D721Med (cell line): ENCODE measurements at regions not wholly inside any gene's neighbourhood (a gene's known extent, or its start where the extent isn't known, plus 50 kb on each side); places are given as distances from the start of the nearest gene placed in this dataset.
A peak's percentile ranks its signal among the peaks of the same experiment; 100 is the strongest.

ENCODE experiments used
- DNase-seq: peaks from one replicate; pipeline ENCODE4 v3.0.0; 2011; ENCODE audit warnings: low spot score; ENCODE audit not compliant: insufficient read length
- FAIRE-seq: peaks from 2 replicates; lab custom pipeline; 2011; peaks lifted over from hg19 to GRCh38; lab: Jason Lieb, UNC
- TF ChIP-seq, protein P1 (sequence below): IDR thresholded peaks from 2 replicates; pipeline ENCODE4 v1.5.1; 2012; ENCODE audit warnings: mild to moderate bottlenecking, control low read depth; ENCODE audit not compliant: insufficient read depth; ENCODE audit errors: missing control alignments

DNA sequence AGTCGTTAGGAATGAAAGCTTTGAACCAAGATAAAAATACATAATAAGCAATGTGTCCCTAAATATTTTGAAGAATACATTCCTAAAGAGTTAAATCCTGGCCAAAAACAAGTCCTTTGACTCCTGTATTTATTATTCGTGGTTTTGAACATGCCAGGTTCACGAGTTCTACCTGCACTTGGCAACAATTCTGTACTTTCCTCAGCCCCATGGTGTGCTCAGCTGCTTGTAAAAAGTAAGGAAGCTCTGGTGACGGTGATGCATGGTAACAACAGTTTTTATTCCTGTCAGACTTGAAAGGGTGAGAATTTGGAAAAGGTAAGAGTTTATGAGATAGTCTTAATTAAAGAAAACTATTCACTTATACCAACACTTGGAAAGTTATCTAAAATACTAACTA lies 95.0 kb upstream of the KLF12 start:
- TF ChIP-seq, protein P1, sequence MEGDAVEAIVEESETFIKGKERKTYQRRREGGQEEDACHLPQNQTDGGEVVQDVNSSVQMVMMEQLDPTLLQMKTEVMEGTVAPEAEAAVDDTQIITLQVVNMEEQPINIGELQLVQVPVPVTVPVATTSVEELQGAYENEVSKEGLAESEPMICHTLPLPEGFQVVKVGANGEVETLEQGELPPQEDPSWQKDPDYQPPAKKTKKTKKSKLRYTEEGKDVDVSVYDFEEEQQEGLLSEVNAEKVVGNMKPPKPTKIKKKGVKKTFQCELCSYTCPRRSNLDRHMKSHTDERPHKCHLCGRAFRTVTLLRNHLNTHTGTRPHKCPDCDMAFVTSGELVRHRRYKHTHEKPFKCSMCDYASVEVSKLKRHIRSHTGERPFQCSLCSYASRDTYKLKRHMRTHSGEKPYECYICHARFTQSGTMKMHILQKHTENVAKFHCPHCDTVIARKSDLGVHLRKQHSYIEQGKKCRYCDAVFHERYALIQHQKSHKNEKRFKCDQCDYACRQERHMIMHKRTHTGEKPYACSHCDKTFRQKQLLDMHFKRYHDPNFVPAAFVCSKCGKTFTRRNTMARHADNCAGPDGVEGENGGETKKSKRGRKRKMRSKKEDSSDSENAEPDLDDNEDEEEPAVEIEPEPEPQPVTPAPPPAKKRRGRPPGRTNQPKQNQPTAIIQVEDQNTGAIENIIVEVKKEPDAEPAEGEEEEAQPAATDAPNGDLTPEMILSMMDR, result no peak
- FAIRE-seq (no peak), DNase-seq (no peak)

DNA sequence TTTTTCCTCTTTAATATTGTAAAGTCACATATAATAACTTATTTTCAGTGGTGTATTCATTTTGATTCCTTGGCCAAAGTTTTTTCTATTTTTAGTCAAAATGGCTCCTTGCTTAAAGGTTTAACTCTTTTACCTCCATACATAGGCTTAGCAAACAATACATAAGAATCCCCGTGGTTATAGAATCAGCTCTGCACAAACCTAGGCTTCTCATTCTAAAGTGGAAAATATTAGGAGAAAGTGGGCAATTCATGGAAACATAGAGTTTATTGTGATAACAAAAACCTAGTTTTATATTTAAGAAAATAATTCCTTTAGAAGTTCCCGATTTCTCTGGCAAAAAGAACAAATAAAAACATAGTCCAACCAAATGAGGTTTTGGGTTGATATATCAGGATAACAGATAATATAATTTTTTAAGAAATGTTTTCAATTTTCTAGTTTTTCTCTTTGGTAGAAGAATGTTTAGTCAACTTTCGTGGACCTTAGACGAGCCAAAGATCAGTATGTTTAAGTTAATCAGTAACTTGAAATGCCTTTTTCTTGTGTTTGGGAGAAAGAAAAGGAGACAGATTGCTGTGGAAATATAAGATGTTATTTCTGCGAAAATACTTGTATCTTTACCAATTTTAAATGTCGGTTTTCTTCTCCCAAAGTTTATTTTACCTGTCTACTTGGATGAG lies 93.4 kb upstream of the KLF12 start:
- TF ChIP-seq, protein P1, result no peak
- no peak for DNase-seq
- no peak for FAIRE-seq

DNA sequence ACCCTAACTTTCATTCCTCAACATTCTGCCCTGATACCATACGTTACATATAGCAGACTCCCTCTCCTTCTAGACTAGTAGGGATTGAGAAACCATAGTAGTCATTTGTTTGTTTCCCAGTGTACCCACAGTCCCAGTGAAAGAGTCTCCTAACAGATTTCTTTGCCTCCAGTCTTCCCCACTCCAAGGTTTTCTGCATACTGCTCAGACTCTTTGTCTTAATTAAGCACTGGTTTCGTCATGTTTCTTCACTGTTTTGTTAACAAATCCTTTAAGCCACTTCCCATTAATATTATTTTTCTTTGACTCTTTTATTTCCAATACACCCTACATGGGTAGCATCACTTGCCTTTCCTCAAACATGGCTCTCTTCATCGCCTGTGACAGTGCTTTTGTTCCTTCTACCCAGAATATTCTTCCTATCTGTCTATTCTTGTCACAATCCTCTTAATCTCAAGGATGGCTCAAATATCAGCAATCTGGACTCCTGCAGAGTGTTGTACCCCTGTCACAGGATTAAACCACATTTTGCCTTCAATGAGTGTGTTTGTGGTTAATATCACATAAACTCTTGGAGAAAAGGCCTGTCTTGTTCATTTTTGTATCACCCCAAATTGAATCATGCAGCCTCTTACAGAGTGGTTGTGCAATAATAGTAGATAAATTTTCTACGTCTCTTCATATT lies 92.7 kb upstream of the KLF12 start:
- FAIRE-seq, result peak; percentile 55
- no peak for DNase-seq
- TF ChIP-seq, protein P1, result no peak

DNA sequence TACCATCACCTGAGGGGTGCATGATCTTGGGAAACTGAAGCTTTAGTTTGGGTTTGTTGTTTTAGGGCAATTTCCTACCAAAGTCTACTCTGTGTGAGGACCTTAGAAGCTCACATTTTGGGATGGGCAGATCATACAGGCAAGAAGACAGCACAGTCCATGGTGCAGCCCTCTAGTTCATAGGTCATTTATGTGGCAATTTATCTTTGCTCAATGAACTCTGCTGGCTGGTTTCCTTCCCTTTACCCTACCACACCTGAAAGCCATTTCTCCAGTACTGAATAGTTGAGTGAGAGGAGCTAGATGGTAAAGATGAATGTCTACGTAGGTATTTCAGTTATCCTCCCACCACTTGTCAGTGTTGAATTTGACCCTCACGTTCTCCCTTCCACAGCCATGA lies 87.5 kb upstream of the KLF12 start:
- DNase-seq (no peak), FAIRE-seq (no peak)
- TF ChIP-seq, protein P1, result no peak

DNA sequence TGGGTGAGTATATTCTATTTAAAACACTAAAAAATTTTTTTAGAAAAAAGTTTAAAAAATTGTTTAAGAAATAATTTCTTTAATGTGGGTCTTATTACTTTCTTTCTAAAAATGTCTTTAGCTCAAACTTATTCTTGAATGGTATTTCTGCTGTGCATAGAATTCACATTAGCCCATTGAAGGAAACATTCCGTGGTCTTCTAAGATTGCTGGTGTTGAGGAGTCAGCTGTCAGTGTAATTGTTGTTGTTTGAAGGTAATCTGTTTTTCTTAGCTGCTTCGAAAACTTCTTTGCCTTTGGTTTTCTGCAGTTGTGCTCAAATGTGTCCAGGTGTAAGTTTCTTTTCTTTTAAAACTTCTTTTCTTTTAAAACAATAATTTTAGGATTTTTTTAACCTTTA lies 85.4 kb upstream of the KLF12 start:
- FAIRE-seq (no peak), DNase-seq (no peak)
- TF ChIP-seq, protein P1, result no peak

DNA sequence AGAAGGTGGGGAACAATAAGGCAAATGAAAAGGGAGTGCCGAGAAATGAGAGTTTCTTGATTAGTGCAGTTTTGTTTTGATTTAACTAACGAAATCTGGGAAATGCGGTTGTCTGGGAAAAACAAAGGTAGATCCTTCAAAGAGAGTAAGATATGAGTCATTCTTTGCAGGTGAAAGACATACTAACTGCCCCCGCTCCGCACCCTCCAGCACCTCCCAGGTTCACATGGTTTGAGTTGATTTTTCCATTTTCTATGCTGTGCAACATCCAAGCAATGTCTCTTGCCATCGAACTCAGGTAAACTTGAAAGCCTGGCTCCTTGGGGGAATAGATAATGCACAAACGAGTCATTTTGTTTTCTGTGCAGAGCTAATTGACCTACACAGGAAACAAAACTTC lies 84.1 kb upstream of the KLF12 start:
- DNase-seq (no peak), FAIRE-seq (no peak)
- TF ChIP-seq, protein P1, result no peak

DNA sequence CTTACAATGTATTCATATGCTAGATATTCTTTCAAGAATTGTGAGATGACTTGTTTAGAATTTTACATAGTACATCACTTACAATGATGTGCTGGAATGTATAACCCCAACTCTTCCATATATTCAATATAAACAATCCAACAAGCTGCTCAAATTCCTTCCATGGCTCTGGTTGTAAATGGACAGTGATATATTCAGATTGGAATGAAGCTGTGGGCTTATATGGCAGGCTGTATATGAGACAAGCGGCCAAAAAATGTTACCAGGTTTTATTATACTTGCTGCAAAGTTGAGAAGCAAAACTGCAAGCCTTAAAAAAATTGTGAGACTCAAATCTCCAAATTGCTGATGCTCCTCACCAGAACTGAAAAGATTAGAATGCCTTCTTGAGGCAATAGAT lies 83.6 kb upstream of the KLF12 start:
- DNase-seq (no peak), FAIRE-seq (no peak)
- TF ChIP-seq, protein P1, result no peak
